T-helper 1 cell treated with Interleukin-12 subunit alpha and Interleukin-12 subunit beta and Interleukin-4 antibody, amounts not matched to agents 30 μg/mL and 1 μg/mL, for 36 hours (primary cell): ENCODE measurements at regions not wholly inside any gene's neighbourhood (a gene's known extent, or its start where the extent isn't known, plus 50 kb on each side); places are given as distances from the start of the nearest gene placed in this dataset.

ENCODE experiments used
- H3K27ac Mint-ChIP-seq: one replicate; pipeline ENCODE4 v1.8.0; 2021; ENCODE audit warnings: mild to moderate bottlenecking, mixed read lengths
- H3K27me3 Mint-ChIP-seq: one replicate; pipeline ENCODE4 v1.8.0; 2021; ENCODE audit warnings: low read depth, mixed read lengths
- H3K36me3 Mint-ChIP-seq: one replicate; pipeline ENCODE4 v1.8.0; 2021; ENCODE audit warnings: low read depth, mixed read lengths
- H3K4me1 Mint-ChIP-seq: one replicate; pipeline ENCODE4 v1.8.0; 2021; ENCODE audit warnings: low read depth, mixed read lengths
- H3K4me3 Mint-ChIP-seq: one replicate; pipeline ENCODE4 v1.8.0; 2021; ENCODE audit warnings: mild to moderate bottlenecking, moderate library complexity, mixed read lengths
- H3K9me3 Mint-ChIP-seq: one replicate; pipeline ENCODE4 v1.8.0; 2021; ENCODE audit warnings: mixed read lengths

GRCh38 chr2:9702604-9703084, 71.8 kb upstream of the YWHAQ start:
- H3K27ac Mint-ChIP-seq: peak overlapping the region; percentile 77
- peaks cover 2% of the 10 kb centered on the region for H3K36me3 Mint-ChIP-seq
- H3K4me1 Mint-ChIP-seq: peaks cover 40% of the 10 kb centered on the region
- H3K9me3 Mint-ChIP-seq: peaks cover 4% of the 10 kb centered on the region
- no peaks in the 10 kb centered on the region for H3K27me3 Mint-ChIP-seq
- peak overlapping the region; percentile 2 for H3K4me3 Mint-ChIP-seq

GRCh38 chr2:9703085-9703678, 72.4 kb upstream of the YWHAQ start:
- Mint-ChIP-seq H3K27ac (peak overlapping the region; percentile 77), H3K4me3 (peak overlapping the region; percentile 2), H3K27me3 (no peaks in the 10 kb centered on the region), H3K9me3 (peaks cover 4% of the 10 kb centered on the region), H3K36me3 (peaks cover 2% of the 10 kb centered on the region), H3K4me1 (peaks cover 39% of the 10 kb centered on the region)

GRCh38 chr2:9703701-9704221, 73.0 kb upstream of the YWHAQ start:
- Mint-ChIP-seq H3K27me3 (no peaks in the 10 kb centered on the region), H3K36me3 (peaks cover 2% of the 10 kb centered on the region), H3K9me3 (peaks cover 4% of the 10 kb centered on the region), H3K4me1 (peaks cover 37% of the 10 kb centered on the region), H3K27ac (peak overlapping the region; percentile 77), H3K4me3 (no peak overlapping the region)

GRCh38 chr2:9704600-9704999, 73.8 kb upstream of the YWHAQ start:
- Mint-ChIP-seq H3K27me3 (no peaks in the 10 kb centered on the region), H3K36me3 (peaks cover 2% of the 10 kb centered on the region), H3K27ac (peak overlapping the region; percentile 83), H3K4me3 (no peak overlapping the region), H3K9me3 (peaks cover 4% of the 10 kb centered on the region), H3K4me1 (peaks cover 41% of the 10 kb centered on the region)

GRCh38 chr2:9705196-9705595, 74.4 kb upstream of the YWHAQ start:
- peak overlapping the region; percentile 21 for H3K27ac Mint-ChIP-seq
- H3K4me1 Mint-ChIP-seq: peaks cover 41% of the 10 kb centered on the region
- H3K9me3 Mint-ChIP-seq: peaks cover 4% of the 10 kb centered on the region
- no peak overlapping the region for H3K4me3 Mint-ChIP-seq
- peaks cover 2% of the 10 kb centered on the region for H3K36me3 Mint-ChIP-seq
- no peaks in the 10 kb centered on the region for H3K27me3 Mint-ChIP-seq

GRCh38 chr2:9707008-9707407, 76.2 kb upstream of the YWHAQ start:
- Mint-ChIP-seq H3K9me3 (peaks cover 4% of the 10 kb centered on the region), H3K36me3 (no peaks in the 10 kb centered on the region), H3K27me3 (no peaks in the 10 kb centered on the region), H3K4me3 (no peak overlapping the region), H3K4me1 (peaks cover 50% of the 10 kb centered on the region), H3K27ac (no peak overlapping the region)

GRCh38 chr2:9707611-9708160, 76.9 kb upstream of the YWHAQ start:
- no peaks in the 10 kb centered on the region for H3K9me3 Mint-ChIP-seq
- peaks cover 48% of the 10 kb centered on the region for H3K4me1 Mint-ChIP-seq
- H3K36me3 Mint-ChIP-seq: no peaks in the 10 kb centered on the region
- no peaks in the 10 kb centered on the region for H3K27me3 Mint-ChIP-seq
- no peak overlapping the region for H3K27ac Mint-ChIP-seq
- H3K4me3 Mint-ChIP-seq: no peak overlapping the region

- H3K4me3 Mint-ChIP-seq: peak overlapping the region; percentile 25
- H3K9me3 Mint-ChIP-seq: no peaks in the 10 kb centered on the region
- H3K36me3 Mint-ChIP-seq: no peaks in the 10 kb centered on the region
- H3K4me1 Mint-ChIP-seq: peaks cover 41% of the 10 kb centered on the region
- H3K27ac Mint-ChIP-seq: peak overlapping the region; percentile 77
- H3K27me3 Mint-ChIP-seq: no peaks in the 10 kb centered on the region
Measured at GRCh38 chr2:9708683-9709538, 78.1 kb upstream of the YWHAQ start.

GRCh38 chr2:9709539-9710285, 78.9 kb upstream of the YWHAQ start:
- H3K4me3 Mint-ChIP-seq: no peak overlapping the region
- no peaks in the 10 kb centered on the region for H3K27me3 Mint-ChIP-seq
- H3K27ac Mint-ChIP-seq: peak overlapping the region; percentile 20
- no peaks in the 10 kb centered on the region for H3K36me3 Mint-ChIP-seq
- no peaks in the 10 kb centered on the region for H3K9me3 Mint-ChIP-seq
- H3K4me1 Mint-ChIP-seq: peaks cover 38% of the 10 kb centered on the region

GRCh38 chr2:9710311-9710710, 79.5 kb upstream of the YWHAQ start:
- Mint-ChIP-seq H3K27ac (peak overlapping the region; percentile 20), H3K27me3 (no peaks in the 10 kb centered on the region), H3K36me3 (no peaks in the 10 kb centered on the region), H3K4me1 (peaks cover 35% of the 10 kb centered on the region), H3K4me3 (no peak overlapping the region), H3K9me3 (no peaks in the 10 kb centered on the region)

GRCh38 chr2:9712263-9712662, 81.5 kb upstream of the YWHAQ start:
- peaks cover 32% of the 10 kb centered on the region for H3K4me1 Mint-ChIP-seq
- H3K27ac Mint-ChIP-seq: peak overlapping the region; percentile 73
- peak overlapping the region; percentile 45 for H3K4me3 Mint-ChIP-seq
- H3K36me3 Mint-ChIP-seq: no peaks in the 10 kb centered on the region
- H3K9me3 Mint-ChIP-seq: no peaks in the 10 kb centered on the region
- H3K27me3 Mint-ChIP-seq: no peaks in the 10 kb centered on the region

- Mint-ChIP-seq H3K27ac (no peak overlapping the region), H3K27me3 (no peaks in the 10 kb centered on the region), H3K9me3 (no peaks in the 10 kb centered on the region), H3K4me3 (no peak overlapping the region), H3K36me3 (no peaks in the 10 kb centered on the region), H3K4me1 (peaks cover 19% of the 10 kb centered on the region)
Measured at GRCh38 chr2:9714630-9715214, 83.9 kb upstream of the YWHAQ start.

GRCh38 chr2:9715238-9715637, 84.4 kb upstream of the YWHAQ start:
- Mint-ChIP-seq H3K9me3 (no peaks in the 10 kb centered on the region), H3K36me3 (no peaks in the 10 kb centered on the region), H3K4me3 (no peak overlapping the region), H3K27me3 (no peaks in the 10 kb centered on the region), H3K4me1 (peaks cover 17% of the 10 kb centered on the region), H3K27ac (no peak overlapping the region)

- H3K27me3 Mint-ChIP-seq: no peaks in the 10 kb centered on the region
- no peak overlapping the region for H3K4me3 Mint-ChIP-seq
- peaks cover 2% of the 10 kb centered on the region for H3K4me1 Mint-ChIP-seq
- no peaks in the 10 kb centered on the region for H3K9me3 Mint-ChIP-seq
- H3K36me3 Mint-ChIP-seq: no peaks in the 10 kb centered on the region
- H3K27ac Mint-ChIP-seq: no peak overlapping the region
Measured at GRCh38 chr2:9717886-9718451, 87.2 kb upstream of the YWHAQ start.
